ENCODE measurements at regions not wholly inside any gene's neighbourhood (a gene's known extent, or its start where the extent isn't known, plus 50 kb on each side); places are given as distances from the start of the nearest gene placed in this dataset.

DNA sequence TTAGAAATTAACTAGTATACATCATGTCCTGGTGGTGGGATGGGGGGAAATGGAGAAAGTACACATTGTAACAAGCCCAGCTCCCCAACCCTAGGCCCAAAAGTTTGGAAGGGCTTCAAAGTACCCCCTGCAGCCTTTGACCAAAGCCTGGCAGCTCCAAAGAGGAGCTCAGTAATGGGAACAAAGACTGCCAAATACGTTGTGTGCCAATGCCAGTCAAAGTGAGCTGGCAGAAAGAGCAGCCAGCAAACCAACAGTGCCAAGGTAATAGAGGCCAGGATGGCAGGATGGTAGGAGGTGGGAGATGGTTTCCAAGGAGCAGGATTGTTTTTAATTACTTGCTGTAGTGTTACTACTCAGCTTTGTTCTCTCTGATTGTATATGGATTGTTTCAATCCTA lies 248.3 kb downstream of the COX7C start (continued):
- TF ChIP-seq NANOG (IDR thresholded peaks at IDR 0.05; ENCODE audit: borderline replicate concordance) (no peak), ZNF114 (CRISPR knock-in tag; IDR thresholded peaks at IDR 0.05) (no peak), STAT1 (IDR thresholded peaks at IDR 0.05; ENCODE audit: unreplicated experiment) (no peak)

DNA sequence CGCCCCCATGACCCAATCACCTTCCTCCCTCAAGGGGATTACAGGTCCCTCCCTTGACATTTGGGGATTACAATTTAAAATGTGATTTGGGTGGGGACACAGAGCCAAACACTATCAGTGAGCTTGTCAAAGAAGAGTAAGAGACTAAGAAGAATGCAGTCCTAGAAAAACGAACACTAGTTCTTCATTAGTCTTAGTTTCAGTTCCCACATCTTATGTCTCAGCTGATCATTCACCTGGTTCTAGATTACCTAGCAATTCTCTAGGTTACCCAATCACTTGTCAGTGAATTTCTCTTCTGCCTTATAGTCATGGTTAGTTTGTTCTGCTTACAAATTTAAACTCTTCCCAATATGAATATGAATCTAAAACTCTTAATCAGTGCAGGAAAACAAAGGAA lies 251.5 kb downstream of the COX7C start:
- Mint-ChIP-seq H3K27me3 (ENCODE audit: insufficient read depth, low read depth, poor library complexity) (no peaks in the 10 kb centered on the region), H3K27ac (no peak overlapping the region), H3K36me3 (ENCODE audit: low read depth) (no peaks in the 10 kb centered on the region), H3K9me3 (no peaks in the 10 kb centered on the region), H3K4me3 (no peak overlapping the region), H3K4me1 (peaks cover 21% of the 10 kb centered on the region)
- ATAC-seq (no peak), DNase-seq (ENCODE audit: low spot score) (no peak)
- H3K4me1 ChIP-seq (ENCODE audit: insufficient read depth) = peaks cover 18% of the 10 kb centered on the region
- no peak overlapping the region for H3K4me2 ChIP-seq
- H2AFZ ChIP-seq = no peak overlapping the region
- no peaks in the 10 kb centered on the region for H4K20me1 ChIP-seq (replicated peaks; ENCODE audit: insufficient read depth)
- TF ChIP-seq, protein P1, sequence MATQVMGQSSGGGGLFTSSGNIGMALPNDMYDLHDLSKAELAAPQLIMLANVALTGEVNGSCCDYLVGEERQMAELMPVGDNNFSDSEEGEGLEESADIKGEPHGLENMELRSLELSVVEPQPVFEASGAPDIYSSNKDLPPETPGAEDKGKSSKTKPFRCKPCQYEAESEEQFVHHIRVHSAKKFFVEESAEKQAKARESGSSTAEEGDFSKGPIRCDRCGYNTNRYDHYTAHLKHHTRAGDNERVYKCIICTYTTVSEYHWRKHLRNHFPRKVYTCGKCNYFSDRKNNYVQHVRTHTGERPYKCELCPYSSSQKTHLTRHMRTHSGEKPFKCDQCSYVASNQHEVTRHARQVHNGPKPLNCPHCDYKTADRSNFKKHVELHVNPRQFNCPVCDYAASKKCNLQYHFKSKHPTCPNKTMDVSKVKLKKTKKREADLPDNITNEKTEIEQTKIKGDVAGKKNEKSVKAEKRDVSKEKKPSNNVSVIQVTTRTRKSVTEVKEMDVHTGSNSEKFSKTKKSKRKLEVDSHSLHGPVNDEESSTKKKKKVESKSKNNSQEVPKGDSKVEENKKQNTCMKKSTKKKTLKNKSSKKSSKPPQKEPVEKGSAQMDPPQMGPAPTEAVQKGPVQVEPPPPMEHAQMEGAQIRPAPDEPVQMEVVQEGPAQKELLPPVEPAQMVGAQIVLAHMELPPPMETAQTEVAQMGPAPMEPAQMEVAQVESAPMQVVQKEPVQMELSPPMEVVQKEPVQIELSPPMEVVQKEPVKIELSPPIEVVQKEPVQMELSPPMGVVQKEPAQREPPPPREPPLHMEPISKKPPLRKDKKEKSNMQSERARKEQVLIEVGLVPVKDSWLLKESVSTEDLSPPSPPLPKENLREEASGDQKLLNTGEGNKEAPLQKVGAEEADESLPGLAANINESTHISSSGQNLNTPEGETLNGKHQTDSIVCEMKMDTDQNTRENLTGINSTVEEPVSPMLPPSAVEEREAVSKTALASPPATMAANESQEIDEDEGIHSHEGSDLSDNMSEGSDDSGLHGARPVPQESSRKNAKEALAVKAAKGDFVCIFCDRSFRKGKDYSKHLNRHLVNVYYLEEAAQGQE (IDR thresholded peaks at IDR 0.05; ENCODE audit: unreplicated experiment) = no peak
- no peak for TF ChIP-seq ZNF331 (CRISPR knock-in tag; IDR thresholded peaks at IDR 0.05; ENCODE audit: low read depth)
- TF ChIP-seq STAT1 (IDR thresholded peaks at IDR 0.05; ENCODE audit: unreplicated experiment) = no peak
- TF ChIP-seq CREB1 (CRISPR knock-in tag; IDR thresholded peaks at IDR 0.05; ENCODE audit: low read depth) = no peak
- TF ChIP-seq POLR2AphosphoS5 (IDR thresholded peaks at IDR 0.05; ENCODE audit: low read depth) = no peak
- TF ChIP-seq, protein P2, sequence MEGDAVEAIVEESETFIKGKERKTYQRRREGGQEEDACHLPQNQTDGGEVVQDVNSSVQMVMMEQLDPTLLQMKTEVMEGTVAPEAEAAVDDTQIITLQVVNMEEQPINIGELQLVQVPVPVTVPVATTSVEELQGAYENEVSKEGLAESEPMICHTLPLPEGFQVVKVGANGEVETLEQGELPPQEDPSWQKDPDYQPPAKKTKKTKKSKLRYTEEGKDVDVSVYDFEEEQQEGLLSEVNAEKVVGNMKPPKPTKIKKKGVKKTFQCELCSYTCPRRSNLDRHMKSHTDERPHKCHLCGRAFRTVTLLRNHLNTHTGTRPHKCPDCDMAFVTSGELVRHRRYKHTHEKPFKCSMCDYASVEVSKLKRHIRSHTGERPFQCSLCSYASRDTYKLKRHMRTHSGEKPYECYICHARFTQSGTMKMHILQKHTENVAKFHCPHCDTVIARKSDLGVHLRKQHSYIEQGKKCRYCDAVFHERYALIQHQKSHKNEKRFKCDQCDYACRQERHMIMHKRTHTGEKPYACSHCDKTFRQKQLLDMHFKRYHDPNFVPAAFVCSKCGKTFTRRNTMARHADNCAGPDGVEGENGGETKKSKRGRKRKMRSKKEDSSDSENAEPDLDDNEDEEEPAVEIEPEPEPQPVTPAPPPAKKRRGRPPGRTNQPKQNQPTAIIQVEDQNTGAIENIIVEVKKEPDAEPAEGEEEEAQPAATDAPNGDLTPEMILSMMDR (conservative IDR thresholded peaks at IDR 0.05; ENCODE audit: low read depth in 2 of 2) = no peak
- TF ChIP-seq EZH2phosphoT487 (IDR thresholded peaks at IDR 0.05; ENCODE audit: unreplicated experiment) = no peak
- no peak for TF ChIP-seq ZNF114 (CRISPR knock-in tag; IDR thresholded peaks at IDR 0.05)
- no peak for TF ChIP-seq JUNB (IDR thresholded peaks at IDR 0.05; ENCODE audit: unreplicated experiment)
- TF ChIP-seq, protein P3, sequence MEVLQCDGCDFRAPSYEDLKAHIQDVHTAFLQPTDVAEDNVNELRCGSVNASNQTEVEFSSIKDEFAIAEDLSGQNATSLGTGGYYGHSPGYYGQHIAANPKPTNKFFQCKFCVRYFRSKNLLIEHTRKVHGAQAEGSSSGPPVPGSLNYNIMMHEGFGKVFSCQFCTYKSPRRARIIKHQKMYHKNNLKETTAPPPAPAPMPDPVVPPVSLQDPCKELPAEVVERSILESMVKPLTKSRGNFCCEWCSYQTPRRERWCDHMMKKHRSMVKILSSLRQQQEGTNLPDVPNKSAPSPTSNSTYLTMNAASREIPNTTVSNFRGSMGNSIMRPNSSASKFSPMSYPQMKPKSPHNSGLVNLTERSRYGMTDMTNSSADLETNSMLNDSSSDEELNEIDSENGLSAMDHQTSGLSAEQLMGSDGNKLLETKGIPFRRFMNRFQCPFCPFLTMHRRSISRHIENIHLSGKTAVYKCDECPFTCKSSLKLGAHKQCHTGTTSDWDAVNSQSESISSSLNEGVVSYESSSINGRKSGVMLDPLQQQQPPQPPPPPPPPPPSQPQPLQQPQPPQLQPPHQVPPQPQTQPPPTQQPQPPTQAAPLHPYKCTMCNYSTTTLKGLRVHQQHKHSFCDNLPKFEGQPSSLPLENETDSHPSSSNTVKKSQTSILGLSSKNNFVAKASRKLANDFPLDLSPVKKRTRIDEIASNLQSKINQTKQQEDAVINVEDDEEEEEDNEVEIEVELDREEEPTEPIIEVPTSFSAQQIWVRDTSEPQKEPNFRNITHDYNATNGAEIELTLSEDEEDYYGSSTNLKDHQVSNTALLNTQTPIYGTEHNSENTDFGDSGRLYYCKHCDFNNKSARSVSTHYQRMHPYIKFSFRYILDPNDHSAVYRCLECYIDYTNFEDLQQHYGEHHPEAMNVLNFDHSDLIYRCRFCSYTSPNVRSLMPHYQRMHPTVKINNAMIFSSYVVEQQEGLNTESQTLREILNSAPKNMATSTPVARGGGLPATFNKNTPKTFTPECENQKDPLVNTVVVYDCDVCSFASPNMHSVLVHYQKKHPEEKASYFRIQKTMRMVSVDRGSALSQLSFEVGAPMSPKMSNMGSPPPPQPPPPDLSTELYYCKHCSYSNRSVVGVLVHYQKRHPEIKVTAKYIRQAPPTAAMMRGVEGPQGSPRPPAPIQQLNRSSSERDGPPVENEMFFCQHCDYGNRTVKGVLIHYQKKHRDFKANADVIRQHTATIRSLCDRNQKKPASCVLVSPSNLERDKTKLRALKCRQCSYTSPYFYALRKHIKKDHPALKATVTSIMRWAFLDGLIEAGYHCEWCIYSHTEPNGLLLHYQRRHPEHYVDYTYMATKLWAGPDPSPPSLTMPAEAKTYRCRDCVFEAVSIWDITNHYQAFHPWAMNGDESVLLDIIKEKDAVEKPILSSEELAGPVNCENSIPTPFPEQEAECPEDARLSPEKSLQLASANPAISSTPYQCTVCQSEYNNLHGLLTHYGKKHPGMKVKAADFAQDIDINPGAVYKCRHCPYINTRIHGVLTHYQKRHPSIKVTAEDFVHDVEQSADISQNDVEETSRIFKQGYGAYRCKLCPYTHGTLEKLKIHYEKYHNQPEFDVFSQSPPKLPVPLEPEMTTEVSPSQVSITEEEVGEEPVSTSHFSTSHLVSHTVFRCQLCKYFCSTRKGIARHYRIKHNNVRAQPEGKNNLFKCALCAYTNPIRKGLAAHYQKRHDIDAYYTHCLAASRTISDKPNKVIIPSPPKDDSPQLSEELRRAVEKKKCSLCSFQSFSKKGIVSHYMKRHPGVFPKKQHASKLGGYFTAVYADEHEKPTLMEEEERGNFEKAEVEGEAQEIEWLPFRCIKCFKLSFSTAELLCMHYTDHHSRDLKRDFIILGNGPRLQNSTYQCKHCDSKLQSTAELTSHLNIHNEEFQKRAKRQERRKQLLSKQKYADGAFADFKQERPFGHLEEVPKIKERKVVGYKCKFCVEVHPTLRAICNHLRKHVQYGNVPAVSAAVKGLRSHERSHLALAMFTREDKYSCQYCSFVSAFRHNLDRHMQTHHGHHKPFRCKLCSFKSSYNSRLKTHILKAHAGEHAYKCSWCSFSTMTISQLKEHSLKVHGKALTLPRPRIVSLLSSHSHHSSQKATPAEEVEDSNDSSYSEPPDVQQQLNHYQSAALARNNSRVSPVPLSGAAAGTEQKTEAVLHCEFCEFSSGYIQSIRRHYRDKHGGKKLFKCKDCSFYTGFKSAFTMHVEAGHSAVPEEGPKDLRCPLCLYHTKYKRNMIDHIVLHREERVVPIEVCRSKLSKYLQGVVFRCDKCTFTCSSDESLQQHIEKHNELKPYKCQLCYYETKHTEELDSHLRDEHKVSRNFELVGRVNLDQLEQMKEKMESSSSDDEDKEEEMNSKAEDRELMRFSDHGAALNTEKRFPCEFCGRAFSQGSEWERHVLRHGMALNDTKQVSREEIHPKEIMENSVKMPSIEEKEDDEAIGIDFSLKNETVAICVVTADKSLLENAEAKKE (CRISPR knock-in tag; IDR thresholded peaks at IDR 0.05) = no peak
- TF ChIP-seq NANOG (IDR thresholded peaks at IDR 0.05; ENCODE audit: borderline replicate concordance) = no peak
- TF ChIP-seq, protein P4, sequence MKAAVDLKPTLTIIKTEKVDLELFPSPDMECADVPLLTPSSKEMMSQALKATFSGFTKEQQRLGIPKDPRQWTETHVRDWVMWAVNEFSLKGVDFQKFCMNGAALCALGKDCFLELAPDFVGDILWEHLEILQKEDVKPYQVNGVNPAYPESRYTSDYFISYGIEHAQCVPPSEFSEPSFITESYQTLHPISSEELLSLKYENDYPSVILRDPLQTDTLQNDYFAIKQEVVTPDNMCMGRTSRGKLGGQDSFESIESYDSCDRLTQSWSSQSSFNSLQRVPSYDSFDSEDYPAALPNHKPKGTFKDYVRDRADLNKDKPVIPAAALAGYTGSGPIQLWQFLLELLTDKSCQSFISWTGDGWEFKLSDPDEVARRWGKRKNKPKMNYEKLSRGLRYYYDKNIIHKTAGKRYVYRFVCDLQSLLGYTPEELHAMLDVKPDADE (IDR thresholded peaks at IDR 0.05) = no peak
- TF ChIP-seq EZH2 (IDR thresholded peaks at IDR 0.05; ENCODE audit: low read depth, unreplicated experiment) = no peak
- H3K36me3 ChIP-seq (ENCODE audit: insufficient read depth) = no peaks in the 10 kb centered on the region
- H3K4me3 ChIP-seq = no peak overlapping the region
- no peaks in the 10 kb centered on the region for H3K79me2 ChIP-seq (replicated peaks; ENCODE audit: insufficient read depth)
- no peaks in the 10 kb centered on the region for H3F3A ChIP-seq (replicated peaks; ENCODE audit: low read depth)
- no peaks in the 10 kb centered on the region for H3K27me3 ChIP-seq (ENCODE audit: insufficient read depth)
- H3K27ac ChIP-seq (ENCODE audit: low read depth) = no peak overlapping the region
- 0 out of 2 replicates have a peak, but pooled peaks cover 5% of the 10 kb centered on the region for H3K9me2 ChIP-seq (ENCODE audit: insufficient read depth)

Measured in GM23338 (cell line).